ENCODE measurements at regions not wholly inside any gene's neighbourhood (a gene's known extent, or its start where the extent isn't known, plus 50 kb on each side); places are given as distances from the start of the nearest gene placed in this dataset.

DNA sequence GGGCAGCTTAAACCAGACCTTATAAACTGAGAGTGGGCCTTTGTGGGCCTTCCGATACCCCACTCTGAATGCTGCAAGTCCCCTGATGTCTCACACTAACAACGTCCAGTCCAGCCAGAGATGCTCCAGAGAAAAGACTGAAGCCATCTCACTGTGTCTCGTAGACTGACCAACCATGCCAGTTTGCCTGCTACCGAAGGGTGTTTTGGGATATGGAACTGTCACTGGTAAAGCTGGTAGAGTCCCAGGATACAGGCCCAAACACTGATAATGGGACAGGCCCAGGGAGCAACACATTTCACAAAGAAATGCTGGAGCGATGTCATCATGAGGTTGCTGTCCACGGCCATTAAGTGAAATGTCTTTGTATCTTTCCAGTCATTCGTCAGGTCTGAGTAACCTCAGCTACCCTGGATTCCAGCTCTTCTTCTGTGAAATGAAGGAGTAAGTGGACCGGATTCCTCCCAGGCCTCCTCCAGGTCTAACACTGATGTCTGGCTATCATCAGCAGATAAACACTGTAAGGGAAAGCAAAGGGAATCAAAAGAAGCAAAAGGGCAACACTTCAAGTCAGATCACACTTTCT, 81.6 kb downstream of the SLC5A7 start:
- H3K27me3 ChIP-seq (ENCODE audit: low read depth): no peaks in the 10 kb centered on the region

GRCh38 chr2:108069515-108070310, 83.4 kb downstream of the SLC5A7 start:
- Histone ChIP-seq H3K4me3 (no peak overlapping the region), H3K27me3 (ENCODE audit: low read depth) (no peaks in the 10 kb centered on the region), H3K9me3 (no peaks in the 10 kb centered on the region), H3K36me3 (replicated peaks) (no peaks in the 10 kb centered on the region), H3K4me1 (no peaks in the 10 kb centered on the region)
- in situ Hi-C loops (cut with MboI; ENCODE audit: low sequenced_read_pairs): no loop called here
- DNase-seq (ENCODE audit: low spot score in 2 of 2): no peak

More for the DNA sequence above, 81.6 kb downstream of the SLC5A7 start:
- Histone ChIP-seq H3K4me3 (no peak overlapping the region), H3K36me3 (replicated peaks) (no peaks in the 10 kb centered on the region), H3K9me3 (no peaks in the 10 kb centered on the region), H3K4me1 (no peaks in the 10 kb centered on the region)
- in situ Hi-C loops (cut with MboI; ENCODE audit: low sequenced_read_pairs): no loop called here
- DNase-seq (ENCODE audit: low spot score in 2 of 2): no peak

DNA sequence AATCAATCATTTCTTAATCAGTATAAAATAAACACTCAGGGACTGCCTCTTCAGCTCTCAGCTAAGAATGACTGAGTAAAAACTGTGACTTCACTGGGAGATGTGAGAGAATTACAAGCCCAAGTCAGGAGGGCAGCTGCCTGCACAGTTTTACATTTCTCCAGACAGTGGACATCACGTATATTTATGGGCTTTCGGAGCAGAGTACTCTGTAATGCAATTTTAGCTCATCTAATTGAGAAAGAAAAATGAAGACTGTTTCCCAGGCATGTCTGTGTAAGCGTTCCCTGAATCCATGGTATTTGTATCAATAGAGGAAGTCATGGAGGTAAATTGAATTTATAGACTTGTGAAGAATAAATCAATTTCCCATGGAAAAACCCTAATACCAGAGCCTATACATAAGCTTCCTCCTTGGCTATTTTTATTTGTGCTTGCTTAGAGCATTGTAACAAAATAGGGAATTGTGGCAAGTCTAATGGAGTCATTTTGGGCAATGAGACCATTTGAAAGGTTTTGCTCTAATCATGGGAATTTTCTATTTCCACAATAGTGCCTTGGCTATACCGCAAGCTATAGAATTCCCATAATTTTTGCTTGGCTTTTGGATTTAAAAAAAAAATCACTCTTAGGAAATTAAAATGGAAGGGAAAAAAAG, 87.2 kb downstream of the SLC5A7 start:
- Histone ChIP-seq H3K4me3 (no peak overlapping the region), H3K9me3 (no peaks in the 10 kb centered on the region), H3K4me1 (no peaks in the 10 kb centered on the region), H3K36me3 (replicated peaks) (no peaks in the 10 kb centered on the region), H3K27me3 (ENCODE audit: low read depth) (no peaks in the 10 kb centered on the region)
- no peak for DNase-seq (ENCODE audit: low spot score in 2 of 2)
- in situ Hi-C loops (cut with MboI; ENCODE audit: low sequenced_read_pairs): no loop called here

DNA sequence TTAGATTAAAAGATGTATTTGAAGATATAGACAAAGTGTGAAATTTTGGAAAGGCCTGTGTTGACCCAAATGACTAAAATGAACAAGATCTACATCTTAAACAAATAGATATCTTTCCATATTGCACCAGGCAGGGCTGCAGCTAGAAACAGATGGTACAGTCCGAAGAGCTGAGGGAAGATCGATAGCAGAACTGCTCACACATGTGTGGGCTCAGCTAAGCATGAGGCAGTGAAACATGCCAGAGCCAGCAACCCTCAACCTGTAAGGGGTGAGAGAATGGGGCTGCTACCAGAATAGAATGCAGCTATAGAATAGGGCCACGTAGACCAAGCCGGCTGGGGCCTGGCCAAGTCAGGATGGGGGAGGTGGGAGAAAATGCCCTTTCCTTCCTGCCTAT, 87.8 kb downstream of the SLC5A7 start:
- DNase-seq (ENCODE audit: low spot score in 2 of 2): no peak
- Histone ChIP-seq H3K36me3 (replicated peaks) (no peaks in the 10 kb centered on the region), H3K9me3 (no peaks in the 10 kb centered on the region), H3K27me3 (ENCODE audit: low read depth) (no peaks in the 10 kb centered on the region), H3K4me1 (no peaks in the 10 kb centered on the region), H3K4me3 (no peak overlapping the region)
- in situ Hi-C loops (cut with MboI; ENCODE audit: low sequenced_read_pairs): no loop called here

GRCh38 chr2:108074946-108075345, 88.6 kb downstream of the SLC5A7 start:
- Histone ChIP-seq H3K9me3 (no peaks in the 10 kb centered on the region), H3K36me3 (replicated peaks) (no peaks in the 10 kb centered on the region), H3K27me3 (ENCODE audit: low read depth) (no peaks in the 10 kb centered on the region), H3K4me1 (no peaks in the 10 kb centered on the region), H3K4me3 (no peak overlapping the region)
- DNase-seq (ENCODE audit: low spot score in 2 of 2): no peak
- in situ Hi-C loops (cut with MboI; ENCODE audit: low sequenced_read_pairs): no loop called here

DNA sequence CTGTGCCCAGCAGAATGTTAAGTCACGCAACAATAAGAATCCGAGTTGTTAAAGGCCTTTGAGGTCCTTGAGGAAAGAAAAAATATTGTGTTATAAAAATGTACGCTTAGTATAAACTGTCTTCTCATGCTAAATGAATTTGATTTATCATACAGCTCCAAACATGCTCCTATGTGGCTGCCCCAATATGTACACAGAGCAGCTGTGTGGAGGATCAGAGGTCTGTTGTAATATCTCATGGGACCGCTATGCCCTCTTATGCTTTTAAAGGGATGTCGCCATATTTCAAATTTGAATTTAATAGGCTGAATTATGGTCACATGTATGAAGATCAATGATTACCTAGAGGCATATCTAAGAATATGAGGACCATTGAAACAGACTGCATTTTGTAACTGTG, 90.2 kb downstream of the SLC5A7 start:
- Histone ChIP-seq H3K4me1 (no peaks in the 10 kb centered on the region), H3K9me3 (no peaks in the 10 kb centered on the region), H3K36me3 (replicated peaks) (no peaks in the 10 kb centered on the region), H3K27me3 (ENCODE audit: low read depth) (no peaks in the 10 kb centered on the region), H3K4me3 (no peak overlapping the region)
- no peak for DNase-seq (ENCODE audit: low spot score in 2 of 2)
- in situ Hi-C loops (cut with MboI; ENCODE audit: low sequenced_read_pairs): no loop called here

- in situ Hi-C loops (cut with MboI; ENCODE audit: low sequenced_read_pairs): no loop called here
- no peak for DNase-seq (ENCODE audit: low spot score in 2 of 2)
- Histone ChIP-seq H3K4me3 (no peak overlapping the region), H3K9me3 (no peaks in the 10 kb centered on the region), H3K36me3 (replicated peaks) (no peaks in the 10 kb centered on the region), H3K27me3 (ENCODE audit: low read depth) (no peaks in the 10 kb centered on the region), H3K4me1 (no peaks in the 10 kb centered on the region)
Measured at GRCh38 chr2:108079736-108080135, 93.4 kb downstream of the SLC5A7 start.

DNA sequence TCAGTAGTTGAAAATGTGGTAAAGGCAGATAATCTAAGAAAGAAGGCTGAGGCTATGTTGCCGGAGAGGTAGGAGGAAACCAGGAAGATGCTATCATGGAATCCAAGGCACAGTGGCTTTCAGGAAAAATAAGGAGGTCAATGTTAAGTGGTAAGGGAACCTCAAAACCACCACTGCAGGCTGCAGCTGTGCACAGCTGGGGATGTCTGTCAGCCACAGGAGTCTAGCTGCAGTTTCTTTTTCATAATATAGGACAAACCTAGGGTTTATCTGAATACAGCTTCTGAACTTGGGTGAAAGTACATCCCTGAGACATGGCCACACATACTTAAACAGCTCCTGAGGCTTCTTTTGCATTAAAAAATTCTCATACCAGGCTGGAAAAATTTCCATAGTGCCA, 93.9 kb downstream of the SLC5A7 start:
- H3K9me3 ChIP-seq: no peaks in the 10 kb centered on the region
- H3K36me3 ChIP-seq (replicated peaks): no peaks in the 10 kb centered on the region
- in situ Hi-C loops (cut with MboI; ENCODE audit: low sequenced_read_pairs): no loop called here
- no peak overlapping the region for H3K4me3 ChIP-seq
- H3K4me1 ChIP-seq: no peaks in the 10 kb centered on the region
- H3K27me3 ChIP-seq (ENCODE audit: low read depth): no peaks in the 10 kb centered on the region
- DNase-seq (ENCODE audit: low spot score in 2 of 2): no peak

- DNase-seq (ENCODE audit: low spot score in 2 of 2): no peak
- H3K4me1 ChIP-seq: no peaks in the 10 kb centered on the region
- no peaks in the 10 kb centered on the region for H3K9me3 ChIP-seq
- in situ Hi-C loops (cut with MboI; ENCODE audit: low sequenced_read_pairs): no loop called here
- H3K36me3 ChIP-seq (replicated peaks): no peaks in the 10 kb centered on the region
- no peaks in the 10 kb centered on the region for H3K27me3 ChIP-seq (ENCODE audit: low read depth)
- no peak overlapping the region for H3K4me3 ChIP-seq
Measured at GRCh38 chr2:108082978-108083377, 96.7 kb downstream of the SLC5A7 start.

DNA sequence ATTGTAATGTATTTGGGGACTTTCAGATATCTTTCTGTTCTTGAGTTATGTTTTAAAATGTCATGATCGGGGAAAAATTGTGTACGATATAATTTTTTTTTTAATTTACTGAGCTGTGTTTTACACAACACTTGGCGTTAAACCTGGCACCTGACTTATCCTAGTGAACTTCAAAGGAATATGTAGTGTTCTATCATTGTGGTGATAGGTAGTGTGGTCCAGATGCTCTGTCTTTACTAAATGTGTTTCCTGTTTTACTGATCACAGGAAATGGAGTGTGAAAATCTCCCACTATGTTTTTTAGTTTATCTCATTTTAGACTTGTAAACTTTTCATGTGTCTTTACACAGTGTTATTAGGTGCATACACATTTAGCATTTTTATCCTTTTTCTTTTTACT, 98.0 kb downstream of the SLC5A7 start:
- Histone ChIP-seq H3K27me3 (ENCODE audit: low read depth) (no peaks in the 10 kb centered on the region), H3K9me3 (no peaks in the 10 kb centered on the region)
- in situ Hi-C loops (cut with MboI; ENCODE audit: low sequenced_read_pairs): no loop called here

GRCh38 chr2:108092886-108093285, 106.6 kb downstream of the SLC5A7 start:
- Histone ChIP-seq H3K27me3 (ENCODE audit: low read depth) (no peaks in the 10 kb centered on the region), H3K4me1 (no peaks in the 10 kb centered on the region), H3K9me3 (no peaks in the 10 kb centered on the region), H3K4me3 (no peak overlapping the region), H3K36me3 (replicated peaks) (no peaks in the 10 kb centered on the region)
- in situ Hi-C loops (cut with MboI; ENCODE audit: low sequenced_read_pairs): no loop called here
- DNase-seq (ENCODE audit: low spot score in 2 of 2): no peak

More for the DNA sequence above, 98.0 kb downstream of the SLC5A7 start:
- H3K4me1 ChIP-seq: no peaks in the 10 kb centered on the region
- H3K36me3 ChIP-seq (replicated peaks): no peaks in the 10 kb centered on the region
- no peak for DNase-seq (ENCODE audit: low spot score in 2 of 2)
- H3K4me3 ChIP-seq: no peak overlapping the region

- Histone ChIP-seq H3K4me1 (no peaks in the 10 kb centered on the region), H3K27me3 (ENCODE audit: low read depth) (no peaks in the 10 kb centered on the region), H3K36me3 (replicated peaks) (no peaks in the 10 kb centered on the region), H3K9me3 (no peaks in the 10 kb centered on the region), H3K4me3 (no peak overlapping the region)
- in situ Hi-C loops (cut with MboI; ENCODE audit: low sequenced_read_pairs): no loop called here
- DNase-seq (ENCODE audit: low spot score in 2 of 2): no peak
Measured at GRCh38 chr2:108101481-108101880, 115.2 kb downstream of the SLC5A7 start.

- Histone ChIP-seq H3K4me3 (no peak overlapping the region), H3K9me3 (no peaks in the 10 kb centered on the region), H3K27me3 (ENCODE audit: low read depth) (no peaks in the 10 kb centered on the region), H3K4me1 (no peaks in the 10 kb centered on the region), H3K36me3 (replicated peaks) (no peaks in the 10 kb centered on the region)
- in situ Hi-C loops (cut with MboI; ENCODE audit: low sequenced_read_pairs): no loop called here
- DNase-seq (ENCODE audit: low spot score in 2 of 2): no peak
Measured at GRCh38 chr2:108106731-108107130, 120.4 kb downstream of the SLC5A7 start.

DNA sequence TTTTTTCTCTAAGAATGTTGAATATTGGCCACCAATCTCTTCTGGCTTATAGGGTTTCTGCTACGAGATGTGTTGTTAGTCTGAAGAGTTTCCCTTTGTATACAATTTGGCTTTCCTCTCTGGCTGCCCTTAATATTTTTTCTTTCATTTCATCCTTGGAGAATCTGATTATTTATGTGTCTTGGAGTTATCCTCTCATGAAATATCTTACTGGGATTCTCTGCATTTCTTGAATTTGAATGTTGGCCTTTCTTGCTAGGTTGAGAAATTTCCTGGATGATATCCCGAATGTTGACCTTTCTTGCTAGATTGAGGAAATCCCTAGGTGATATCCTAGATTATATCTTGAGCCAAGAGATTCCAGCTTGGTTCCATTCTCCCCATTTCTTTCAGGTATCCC, 125.6 kb downstream of the SLC5A7 start:
- in situ Hi-C loops (cut with MboI; ENCODE audit: low sequenced_read_pairs): no loop called here
- H3K27me3 ChIP-seq (ENCODE audit: low read depth): no peaks in the 10 kb centered on the region
- DNase-seq (ENCODE audit: low spot score in 2 of 2): no peak
- H3K9me3 ChIP-seq: no peaks in the 10 kb centered on the region
- H3K4me3 ChIP-seq: no peak overlapping the region
- H3K4me1 ChIP-seq: no peaks in the 10 kb centered on the region; the same call in 1 of the 2 replicates
- no peaks in the 10 kb centered on the region for H3K36me3 ChIP-seq (replicated peaks)
